ENCODE measurements at regions not wholly inside any gene's neighbourhood (a gene's known extent, or its start where the extent isn't known, plus 50 kb on each side); places are given as distances from the start of the nearest gene placed in this dataset.

- TF ChIP-seq POLR2A (IDR thresholded peaks at IDR 0.05; ENCODE audit: low read length) (no peak), GATA1 (IDR thresholded peaks at IDR 0.05; ENCODE audit: low read depth, low read length) (no peak)
Measured at GRCh38 chr6:95784019-95784418, 206.7 kb downstream of the MANEA start.
